HUDEP-2 (cell line): ENCODE measurements at regions not wholly inside any gene's neighbourhood (a gene's known extent, or its start where the extent isn't known, plus 50 kb on each side); places are given as distances from the start of the nearest gene placed in this dataset.

ENCODE experiments used
- DNase-seq, 76 experiments: peaks; one replicate each; lab custom pipeline; 2025; ENCODE audit not compliant: unreplicated experiment in 76 of 76; lab: John Stamatoyannopoulos, UW

DNA sequence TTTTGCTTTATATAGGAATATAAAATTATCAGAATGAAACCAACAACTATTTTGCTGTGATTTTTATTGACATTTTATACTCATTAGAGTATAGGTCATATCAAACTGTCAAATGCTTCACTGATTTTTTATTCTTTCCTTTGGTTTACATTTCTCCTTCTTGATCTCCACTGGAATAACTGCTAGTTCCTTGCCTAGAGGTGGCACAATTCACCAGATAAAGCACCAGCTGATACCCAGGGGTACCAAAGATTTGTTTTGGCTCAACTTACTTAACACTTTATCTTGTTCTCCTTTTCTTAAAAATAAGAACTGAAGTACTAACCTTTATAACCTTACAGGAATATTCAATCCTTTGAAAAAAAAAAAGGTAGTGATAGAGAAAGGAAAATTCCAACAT lies 725.1 kb upstream of the CHORDC1 start:
- no peak for DNase-seq

DNA sequence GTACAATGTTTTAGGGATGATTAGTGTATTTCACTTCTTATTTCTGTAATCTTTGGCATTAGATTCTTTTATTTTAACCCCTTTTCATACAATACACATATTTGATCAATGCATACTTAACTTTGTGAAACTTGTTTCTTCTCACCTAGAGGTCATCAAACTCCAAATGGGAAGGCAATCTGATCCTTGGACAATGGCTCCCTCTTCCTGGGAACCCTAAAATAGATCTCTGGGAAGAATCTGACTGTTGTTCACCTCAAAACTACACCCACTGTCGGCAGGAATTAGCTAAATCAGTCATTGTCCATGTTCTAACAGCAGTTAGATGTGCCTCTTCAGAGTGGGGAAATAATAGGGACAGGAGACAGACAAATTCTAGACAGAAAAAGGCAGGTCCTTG lies 707.4 kb upstream of the CHORDC1 start:
- no peak for DNase-seq

DNA sequence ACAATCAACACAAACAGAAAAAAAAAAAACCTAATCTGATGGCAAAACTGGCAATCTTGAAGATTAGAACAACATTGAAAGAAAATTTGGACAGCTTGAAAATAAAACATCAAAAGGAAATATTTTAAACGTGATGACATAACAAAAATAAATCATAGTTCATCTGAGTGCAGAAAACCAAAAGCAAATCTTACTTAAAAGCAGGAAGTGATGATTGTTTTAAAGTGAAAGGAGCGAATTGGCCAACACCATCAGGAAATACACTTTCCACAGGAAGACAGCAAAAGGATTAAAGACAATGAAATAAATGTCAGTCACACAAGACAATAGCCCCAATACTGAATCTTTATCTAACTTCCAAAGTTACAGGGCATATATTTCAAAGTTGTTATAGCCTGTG lies 696.5 kb upstream of the CHORDC1 start:
- DNase-seq = no peak

DNA sequence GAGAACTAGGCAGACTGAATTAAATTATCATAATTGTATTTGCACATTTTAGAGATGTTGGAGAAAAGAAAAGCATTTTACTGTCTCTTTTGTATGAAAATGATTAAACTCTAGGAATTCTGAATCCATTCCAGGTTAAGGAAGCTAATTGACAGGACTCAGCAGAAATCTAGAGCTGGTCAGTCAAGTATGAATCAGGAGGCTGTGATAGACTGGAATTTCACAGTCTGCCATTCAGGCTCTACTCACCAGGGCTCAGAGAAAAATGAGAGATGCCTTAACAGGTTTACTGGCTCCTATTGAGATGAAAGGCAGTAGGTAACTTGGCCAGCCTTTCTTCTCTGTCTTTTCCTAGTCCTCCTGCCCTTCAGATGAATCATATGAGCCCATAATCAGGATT lies 693.9 kb upstream of the CHORDC1 start:
- DNase-seq = no peak

DNA sequence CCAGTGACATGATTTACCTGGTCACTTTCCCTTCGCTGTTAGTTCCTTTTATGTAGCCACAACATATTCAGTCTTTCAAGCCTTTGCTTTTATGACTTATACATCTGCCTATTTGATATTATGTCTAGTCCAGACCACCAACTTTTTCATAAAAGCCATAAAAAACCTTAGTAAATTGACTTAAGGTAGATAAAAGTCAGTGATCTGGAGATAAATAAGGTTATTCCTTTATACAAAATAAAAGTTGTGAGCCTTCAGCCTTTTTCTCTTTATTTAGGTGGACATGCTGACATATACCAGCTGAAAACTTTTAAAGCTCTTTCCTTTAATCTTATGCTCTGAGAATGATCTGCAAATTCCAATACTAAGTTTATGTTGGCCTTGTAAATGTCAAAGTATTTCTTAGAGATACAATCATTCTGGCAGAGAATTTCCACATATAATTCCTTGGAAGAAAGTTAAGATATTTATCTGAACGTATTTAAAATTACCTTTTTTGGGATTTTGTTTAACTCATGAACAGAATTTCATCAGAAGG lies 690.4 kb upstream of the CHORDC1 start:
- no peak for DNase-seq

DNA sequence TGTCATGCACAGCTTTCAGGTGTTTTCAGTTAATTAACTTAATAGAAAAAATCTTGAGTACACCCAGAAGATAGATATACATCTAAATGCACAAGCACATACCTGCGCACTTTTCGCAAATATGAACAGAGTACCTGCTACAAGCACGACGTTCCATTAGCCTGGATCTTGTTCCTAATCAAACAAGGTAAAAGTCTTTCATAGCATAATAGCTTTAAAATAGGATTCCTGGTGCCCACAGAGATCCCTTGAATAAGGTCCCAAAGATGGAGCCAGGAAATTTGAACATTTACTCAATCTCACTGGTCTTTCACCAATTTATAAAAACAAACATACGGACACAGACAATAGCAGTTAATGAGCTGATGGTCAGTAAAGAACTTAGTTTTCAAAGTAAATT lies 689.8 kb upstream of the CHORDC1 start:
- DNase-seq = no peak

DNA sequence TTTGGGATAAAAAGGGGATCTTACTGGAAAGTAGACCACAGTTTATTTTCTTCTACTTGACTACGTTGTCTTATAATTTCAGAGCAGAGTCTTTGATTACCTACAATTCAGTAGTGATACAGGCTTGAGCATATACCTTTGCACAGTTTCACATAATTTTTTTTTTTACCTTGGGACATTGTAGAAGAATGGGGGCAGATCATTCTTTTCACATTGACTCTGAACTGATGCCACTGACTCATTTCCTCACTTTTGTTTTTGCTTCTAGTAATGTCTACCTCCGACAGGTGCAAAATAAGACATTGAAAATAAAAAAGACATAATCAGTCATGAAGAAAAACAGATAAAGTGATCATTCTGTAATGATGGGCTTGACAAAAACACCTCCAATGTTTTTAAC lies 688.3 kb upstream of the CHORDC1 start:
- no peak for DNase-seq

DNA sequence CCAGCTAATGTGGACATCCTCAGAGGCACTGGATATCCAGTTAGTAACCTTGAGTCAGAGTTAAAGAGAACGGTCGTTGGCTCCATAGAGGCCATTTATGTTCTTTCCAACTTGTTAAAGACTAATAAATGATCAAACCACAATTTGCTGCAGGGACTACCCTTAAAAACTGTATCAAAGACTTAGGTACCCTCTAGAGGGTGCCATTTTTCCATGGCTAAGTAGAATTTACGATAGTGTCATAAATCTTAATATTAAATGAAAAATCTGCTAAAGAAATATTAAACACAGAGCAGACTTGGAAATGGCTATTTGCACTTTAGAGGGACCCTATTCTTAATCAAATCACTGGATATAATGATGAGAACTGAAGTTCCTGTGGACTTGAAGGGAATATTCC lies 685.2 kb upstream of the CHORDC1 start:
- DNase-seq = no peak

DNA sequence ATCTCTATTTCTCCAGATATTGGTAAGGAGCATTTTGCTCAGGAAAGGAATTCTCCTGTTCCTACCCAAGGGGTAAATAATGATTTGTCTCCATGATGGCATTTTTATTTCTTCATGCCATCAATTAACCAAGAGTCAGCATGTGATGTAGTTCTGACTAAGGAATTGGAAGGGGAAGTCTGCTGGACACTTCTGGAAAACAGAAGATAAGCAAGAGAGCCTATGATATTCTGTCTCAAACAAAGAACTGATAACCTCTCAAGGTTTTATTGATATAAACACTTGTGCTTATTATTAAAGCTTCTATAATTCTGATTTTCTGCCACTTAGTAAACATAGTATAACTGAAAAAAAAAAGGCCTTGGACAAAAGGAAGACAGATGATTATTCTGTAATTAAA lies 673.0 kb upstream of the CHORDC1 start:
- DNase-seq = no peak

DNA sequence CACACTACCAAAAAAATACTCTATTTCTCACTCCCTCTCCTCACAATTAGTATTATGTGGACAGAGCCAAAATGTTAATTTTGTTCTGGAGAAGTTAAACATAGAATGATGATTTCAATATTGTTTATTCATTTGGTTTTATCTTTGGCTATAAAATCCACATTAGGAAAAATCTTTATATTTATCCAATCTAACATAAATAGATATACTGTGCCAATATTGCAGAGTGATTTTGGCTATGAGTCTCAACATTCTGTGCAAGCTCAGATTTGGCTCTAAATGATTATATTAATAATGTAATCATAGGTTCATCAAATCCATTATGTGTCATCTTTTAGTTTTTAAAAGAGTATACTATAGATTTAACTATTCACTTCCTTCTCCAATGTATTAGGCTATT lies 667.5 kb upstream of the CHORDC1 start:
- DNase-seq = no peak

DNA sequence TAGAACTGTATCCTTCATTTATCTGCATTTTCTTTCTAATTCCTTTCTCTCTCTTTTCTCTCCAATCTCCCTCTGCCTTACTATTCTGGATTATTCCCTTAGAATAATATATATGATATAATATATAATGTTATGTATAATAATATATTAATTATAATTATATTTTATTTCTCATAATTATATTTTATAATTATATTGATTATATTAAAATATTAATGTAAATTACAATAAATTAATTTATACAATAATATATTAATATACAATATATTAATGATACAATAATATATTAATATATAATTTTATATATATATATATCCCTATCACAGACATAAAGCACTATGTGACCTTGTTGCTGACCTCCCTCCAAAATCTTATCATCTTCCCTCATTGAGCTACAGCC lies 661.3 kb upstream of the CHORDC1 start:
- no peak for DNase-seq

DNA sequence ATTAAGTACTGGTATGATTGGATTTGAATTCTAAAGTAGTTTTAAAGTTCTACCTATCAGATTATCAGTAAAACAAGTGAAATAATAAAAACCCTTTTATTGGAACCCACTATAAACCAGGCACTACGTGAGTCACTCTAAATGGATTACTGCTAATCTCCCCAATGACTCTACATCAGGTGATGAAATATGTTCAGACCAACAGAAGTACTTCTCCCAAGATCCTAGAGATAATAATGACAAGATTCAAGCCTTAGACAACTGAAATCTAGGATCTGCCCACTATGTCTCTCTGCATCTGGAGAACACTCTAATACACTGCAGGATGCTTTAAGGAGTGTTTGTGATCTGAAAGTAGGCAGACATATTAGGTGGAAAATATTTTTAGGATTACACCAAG lies 652.1 kb upstream of the CHORDC1 start:
- no peak for DNase-seq

DNA sequence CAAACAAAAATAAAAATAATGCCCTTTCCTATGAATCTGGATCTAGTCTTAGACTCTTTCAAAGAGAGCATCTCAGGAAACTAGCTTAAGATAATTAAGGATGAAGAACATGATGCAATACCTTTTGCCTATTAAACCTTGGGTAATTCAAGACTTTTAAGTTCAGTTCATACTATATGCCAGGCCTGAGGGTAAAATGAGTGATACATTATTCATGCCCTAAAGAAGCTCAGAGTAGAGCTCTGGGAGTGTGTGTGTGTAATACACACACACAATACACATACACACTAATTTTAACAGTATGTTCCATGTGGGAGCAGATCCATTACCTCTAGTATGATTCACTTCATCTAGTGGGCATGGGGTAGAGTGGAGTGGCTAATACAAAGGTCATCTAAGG lies 651.4 kb upstream of the CHORDC1 start:
- DNase-seq = no peak

DNA sequence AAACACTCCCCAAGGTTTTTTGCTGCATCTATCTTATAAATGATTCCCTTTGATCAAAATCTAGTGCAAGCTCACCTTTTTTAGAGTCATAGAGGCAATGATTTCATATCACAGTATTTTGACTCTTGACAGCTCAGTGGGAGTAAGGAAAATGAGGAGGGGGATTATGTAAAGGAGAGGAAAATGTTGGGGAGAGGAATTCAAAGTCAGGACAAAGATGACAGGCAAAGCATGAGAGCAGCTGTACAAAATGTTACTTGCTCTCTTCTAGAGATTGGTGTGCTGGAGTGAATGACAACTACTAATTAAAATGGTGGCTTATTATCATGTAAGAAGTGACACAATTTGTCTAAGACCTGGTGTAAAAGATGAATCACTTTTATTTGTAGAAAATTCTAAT lies 644.6 kb upstream of the CHORDC1 start:
- DNase-seq = no peak

DNA sequence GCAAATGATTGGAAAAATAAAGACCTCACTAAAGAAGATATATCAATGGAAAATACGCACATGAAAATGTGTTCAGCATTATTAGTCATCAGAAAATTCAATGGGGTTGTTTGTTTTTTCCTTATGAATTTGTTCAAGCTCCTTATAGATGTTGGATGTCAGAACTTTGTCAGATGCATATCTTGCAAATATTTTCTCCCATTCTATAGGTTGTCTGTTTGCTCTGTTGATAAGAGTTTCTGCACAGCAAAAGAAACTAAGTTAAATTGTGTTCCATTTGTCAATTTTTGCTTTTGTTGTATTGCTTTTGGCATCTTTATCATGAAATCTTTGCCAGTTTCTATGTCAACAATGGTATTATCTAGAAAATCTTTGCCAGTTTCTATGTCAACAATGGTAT lies 633.9 kb upstream of the CHORDC1 start:
- DNase-seq = no peak

DNA sequence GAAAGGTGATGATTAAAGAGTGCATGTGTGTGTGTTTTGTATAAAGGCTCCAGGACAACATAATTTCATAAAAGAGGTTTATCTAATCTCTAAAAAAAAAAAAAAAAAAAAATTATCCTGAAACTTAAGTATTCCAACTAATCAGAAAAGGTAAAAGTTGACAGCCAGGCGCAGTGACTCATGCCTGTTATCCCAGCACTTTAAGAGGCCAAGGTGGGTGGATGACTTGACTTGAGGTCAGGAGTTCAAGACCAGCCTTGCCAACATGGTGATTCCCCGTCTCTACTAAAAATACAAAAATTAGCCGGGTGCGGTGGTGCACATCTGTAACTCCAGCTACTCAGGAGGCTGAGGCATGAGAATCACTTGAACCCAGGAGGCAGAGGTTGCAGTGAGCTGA lies 632.7 kb upstream of the CHORDC1 start:
- no peak for DNase-seq

DNA sequence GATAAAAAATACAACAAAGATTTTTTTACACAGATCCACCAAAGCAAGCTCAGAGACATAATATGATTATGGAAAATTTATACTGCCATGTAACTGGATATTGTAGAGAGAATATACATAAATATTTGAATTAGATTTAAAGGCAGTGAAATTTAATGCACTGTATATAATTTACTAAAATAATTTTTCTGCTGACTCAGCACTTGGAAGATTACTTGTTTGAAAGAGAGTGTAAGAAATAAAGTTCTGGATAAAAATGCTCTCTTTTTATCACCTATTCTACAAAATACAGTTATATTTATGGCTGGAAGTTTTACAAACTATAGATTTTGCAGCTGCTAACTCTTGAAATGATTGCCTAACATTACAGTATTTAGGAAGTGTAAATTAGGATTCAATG lies 628.3 kb upstream of the CHORDC1 start:
- no peak for DNase-seq

DNA sequence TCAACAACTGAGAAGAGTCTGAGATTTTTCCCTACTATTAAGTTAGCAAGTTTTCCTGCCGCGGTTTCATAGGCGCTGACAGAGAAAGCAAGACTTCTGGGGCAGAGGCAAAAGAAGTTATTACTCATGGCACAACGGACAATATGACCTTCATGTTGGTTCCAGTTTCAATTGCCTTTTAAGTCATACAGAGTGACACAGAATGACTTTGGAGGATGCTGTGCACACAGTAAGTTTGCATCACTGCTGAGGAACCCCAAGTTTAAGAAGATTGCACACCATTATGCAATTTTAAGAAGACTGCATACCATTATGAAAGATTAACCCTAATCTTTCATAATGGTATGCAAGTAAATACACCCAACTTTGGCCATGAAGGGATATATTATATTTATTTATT lies 626.5 kb upstream of the CHORDC1 start:
- no peak for DNase-seq

DNA sequence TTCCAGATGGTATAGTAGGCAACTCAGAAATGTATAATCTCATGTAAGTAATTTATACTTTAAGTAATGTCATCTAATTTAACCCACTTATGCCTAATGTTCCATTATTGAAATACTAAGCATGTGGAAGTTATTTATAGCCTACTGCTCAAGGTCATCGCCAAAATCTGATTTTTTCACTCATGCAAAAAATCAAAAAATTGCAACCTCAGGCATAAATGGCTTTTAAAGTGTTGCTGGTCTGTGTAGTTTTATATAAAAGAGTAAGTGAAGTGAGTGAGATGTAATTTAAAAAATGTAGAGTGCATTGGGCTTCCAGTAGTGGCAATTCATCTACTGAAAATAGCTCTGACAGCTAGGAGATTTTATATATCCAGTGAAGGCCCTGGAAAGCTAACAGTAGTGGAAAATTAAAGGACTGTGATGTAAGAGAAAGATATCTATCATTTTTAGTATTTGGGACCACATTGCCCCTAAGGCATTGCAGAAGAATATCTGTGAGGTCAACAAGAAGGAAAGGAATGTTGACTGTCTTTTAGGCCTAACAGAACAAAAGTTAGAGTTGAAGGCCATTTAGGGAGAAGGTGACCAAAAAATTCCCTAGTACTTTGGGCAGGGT lies 624.5 kb upstream of the CHORDC1 start:
- DNase-seq = no peak

DNA sequence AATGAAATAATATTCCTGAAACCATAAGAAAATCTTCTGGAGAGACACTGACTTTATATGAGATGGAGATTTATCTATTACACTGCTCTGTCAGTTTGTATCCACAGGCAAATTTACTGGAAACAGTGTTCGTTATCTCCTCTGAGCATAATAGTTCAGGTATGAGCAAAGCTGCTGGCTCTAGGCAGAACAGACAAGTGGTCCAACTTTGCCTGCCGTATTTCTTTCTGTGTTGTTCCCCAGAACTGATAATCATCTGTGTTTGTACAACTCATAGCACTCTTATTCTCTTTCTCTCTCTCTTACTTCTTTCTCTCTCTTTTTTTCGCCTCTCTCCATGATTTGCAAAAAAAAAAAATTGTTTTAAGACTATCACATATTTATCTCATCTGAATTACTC lies 623.8 kb upstream of the CHORDC1 start:
- no peak for DNase-seq

DNA sequence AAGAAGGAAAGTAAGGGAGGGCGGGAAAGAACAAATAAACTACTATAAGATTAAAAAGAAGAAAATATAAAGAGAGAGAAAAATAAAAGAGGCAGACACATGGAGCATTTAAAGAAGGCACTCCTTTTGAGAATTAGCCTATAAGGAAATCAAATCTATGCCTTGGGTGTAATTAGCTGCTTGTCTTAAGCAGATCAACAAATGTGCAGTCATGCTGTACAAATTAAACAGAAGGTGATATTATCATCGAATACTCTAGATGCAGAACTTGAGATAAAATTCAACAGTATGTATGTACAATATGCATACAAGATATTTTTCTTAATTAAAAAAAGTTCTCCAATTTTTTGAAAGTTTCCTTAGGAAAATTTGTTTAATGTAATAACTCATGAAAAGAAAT lies 623.0 kb upstream of the CHORDC1 start:
- no peak for DNase-seq

DNA sequence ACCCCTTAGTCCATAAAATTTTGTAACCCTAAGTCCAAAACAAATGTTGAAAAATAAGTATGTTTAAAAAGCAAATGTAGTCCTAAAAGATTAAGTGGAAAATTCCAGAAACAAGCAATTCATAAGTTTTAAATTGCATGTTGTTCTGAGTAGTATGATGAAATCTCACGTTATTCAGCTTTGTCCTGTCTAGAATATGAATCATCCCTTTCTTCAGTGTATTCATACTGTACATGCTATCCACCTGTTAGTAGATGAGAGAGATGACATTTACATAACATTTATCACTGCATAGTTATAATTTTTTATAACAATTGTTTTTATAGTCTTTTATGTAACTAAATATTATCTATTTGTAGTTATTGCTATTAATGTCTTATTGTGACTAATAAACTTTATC lies 622.3 kb upstream of the CHORDC1 start:
- DNase-seq = no peak

DNA sequence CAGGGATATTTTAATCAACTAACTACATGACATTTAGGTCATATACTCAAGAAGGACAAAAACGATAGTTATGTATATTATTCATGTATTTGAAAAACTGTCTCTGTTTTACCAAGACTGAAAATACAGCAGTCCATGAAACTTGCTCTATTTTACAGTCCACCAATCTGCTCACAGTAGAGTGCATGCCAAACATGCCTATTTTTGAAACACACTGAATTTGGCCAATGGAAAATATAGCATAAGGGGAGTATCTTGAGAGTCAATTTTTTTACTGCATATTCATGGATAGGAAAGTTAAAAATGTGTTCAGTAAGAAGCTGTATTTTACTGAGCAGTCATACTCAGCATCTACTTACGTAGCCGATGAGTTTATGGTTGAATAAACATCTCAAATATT lies 621.2 kb upstream of the CHORDC1 start:
- DNase-seq = no peak
